GM18511 (cell line): ENCODE measurements at regions not wholly inside any gene's neighbourhood (a gene's known extent, or its start where the extent isn't known, plus 50 kb on each side); places are given as distances from the start of the nearest gene placed in this dataset.
"Not testable (repeated sequence)": the region's sequence is repeated elsewhere in the genome, so short reads cannot be mapped to it uniquely, and the experiment has no call there.

Experiments
- ATAC-seq: cut with Tn5 transposase; IDR thresholded peaks from one replicate; pipeline ENCODE4 v1.9.1; 2021; ENCODE audit warnings: mild to moderate bottlenecking, moderate library complexity; ENCODE audit not compliant: unreplicated experiment

DNA sequence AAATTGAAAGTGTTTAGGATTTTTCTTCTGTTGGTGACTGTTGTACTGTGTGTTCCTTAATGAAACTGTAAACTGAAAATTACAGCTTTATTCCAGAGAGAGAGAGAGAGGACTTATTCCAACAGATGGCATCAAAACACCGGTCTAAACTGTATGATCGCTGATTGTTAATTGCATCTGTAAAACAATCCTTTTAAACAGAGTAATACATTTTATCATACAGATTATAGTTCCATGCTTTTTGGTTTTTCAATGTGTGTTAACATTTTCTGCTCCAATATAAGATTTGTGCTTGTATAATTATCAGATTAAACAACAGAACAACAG lies 289.7 kb upstream of the DNAJC19 start:
- no peak for ATAC-seq

DNA sequence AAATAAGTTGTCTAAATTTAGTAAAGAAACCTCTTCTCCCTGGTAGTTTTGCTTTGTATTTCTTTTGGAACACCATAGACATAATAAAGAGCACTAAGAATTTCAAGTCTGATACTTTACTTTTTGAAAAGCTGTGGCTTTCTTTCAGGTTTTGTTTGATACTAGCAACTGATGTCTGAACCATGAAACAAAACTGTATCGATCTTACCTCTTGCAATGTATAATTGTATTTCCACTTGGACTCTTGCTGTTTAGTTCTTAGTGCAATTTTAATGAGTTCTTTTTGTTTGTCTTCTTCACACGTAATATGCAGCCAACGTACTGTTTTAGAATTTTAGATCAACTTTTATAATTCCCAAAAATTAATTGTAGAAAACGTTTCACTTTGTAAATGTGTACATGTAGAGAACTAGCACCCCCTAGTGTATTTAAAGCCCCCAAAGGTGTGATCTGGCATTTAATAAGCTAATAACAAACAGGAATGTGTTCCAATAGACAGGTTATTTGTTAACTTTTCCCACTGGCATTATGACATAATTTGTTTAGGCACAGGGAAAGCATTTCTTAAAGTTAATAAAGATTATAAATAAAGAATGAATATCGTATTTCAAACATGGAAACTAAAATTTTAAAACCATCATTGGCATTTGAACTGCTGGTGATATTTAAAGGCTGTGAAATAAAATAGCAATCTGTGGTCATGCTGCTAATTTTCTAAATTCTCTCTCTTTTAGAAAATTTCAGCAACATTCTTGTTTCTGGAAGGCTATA lies 289.1 kb upstream of the DNAJC19 start:
- ATAC-seq, result no peak

DNA sequence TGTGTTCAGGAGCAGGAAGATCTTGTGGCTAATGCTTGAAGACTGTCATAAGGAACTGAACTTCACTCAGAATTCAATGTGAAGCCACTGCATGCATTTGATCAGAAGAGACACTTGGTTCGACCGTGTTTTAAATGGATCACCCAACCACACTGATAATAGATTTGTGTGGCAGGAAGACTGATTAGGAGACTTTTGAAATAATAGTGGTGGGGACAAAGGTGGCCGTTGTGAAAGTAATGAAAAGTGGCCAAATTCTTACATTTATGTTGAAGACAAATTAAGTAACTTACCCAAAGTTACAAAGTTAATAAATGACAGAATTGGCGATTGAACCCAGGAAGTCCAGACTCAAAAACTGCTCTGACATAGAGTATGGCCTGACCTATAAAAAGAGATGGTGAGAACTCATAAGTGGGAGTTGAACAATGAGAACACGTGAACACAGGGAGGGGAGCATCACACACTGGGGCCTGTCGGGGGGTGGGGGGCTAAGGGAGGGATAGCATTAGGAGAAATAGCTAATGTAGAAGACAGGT lies 286.9 kb upstream of the DNAJC19 start:
- ATAC-seq, result no peak

DNA sequence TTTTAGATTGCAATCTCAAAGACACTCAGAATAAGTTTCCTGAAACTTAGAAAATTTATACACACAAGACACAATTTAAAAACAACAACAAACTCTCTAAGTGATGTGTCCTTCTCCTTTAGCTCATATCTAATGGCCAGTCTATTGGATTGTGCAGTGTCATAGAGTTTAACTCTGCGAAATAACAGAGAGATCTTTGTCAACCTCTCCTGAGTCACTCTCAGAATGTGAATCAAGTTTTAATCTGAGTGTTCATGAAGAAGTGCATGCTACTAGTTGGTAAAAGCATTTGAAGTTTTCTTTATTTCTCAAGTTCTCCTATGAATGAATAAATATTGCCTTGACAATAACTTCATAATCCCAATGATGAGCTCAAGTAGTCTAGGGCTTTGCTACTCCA lies 284.5 kb upstream of the DNAJC19 start:
- no peak for ATAC-seq

DNA sequence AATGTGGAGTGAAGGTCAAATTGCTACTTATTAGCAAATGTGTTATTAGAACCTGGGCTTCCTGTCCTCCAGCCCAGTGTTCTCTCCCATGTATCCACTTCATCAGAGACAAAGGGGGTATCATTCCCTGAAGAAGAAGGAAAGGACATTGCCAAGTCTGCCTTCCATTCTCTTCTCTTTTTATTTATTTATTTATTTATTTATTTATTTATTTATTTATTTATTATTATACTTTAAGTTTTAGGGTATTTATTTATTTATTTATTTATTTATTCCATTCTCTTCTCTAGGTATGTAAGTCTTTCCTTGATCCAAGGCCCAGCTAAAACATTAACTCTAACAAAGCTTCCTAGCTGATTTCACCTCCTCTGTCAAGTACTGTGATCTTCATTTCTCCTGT lies 277.8 kb upstream of the DNAJC19 start:
- no peak for ATAC-seq

DNA sequence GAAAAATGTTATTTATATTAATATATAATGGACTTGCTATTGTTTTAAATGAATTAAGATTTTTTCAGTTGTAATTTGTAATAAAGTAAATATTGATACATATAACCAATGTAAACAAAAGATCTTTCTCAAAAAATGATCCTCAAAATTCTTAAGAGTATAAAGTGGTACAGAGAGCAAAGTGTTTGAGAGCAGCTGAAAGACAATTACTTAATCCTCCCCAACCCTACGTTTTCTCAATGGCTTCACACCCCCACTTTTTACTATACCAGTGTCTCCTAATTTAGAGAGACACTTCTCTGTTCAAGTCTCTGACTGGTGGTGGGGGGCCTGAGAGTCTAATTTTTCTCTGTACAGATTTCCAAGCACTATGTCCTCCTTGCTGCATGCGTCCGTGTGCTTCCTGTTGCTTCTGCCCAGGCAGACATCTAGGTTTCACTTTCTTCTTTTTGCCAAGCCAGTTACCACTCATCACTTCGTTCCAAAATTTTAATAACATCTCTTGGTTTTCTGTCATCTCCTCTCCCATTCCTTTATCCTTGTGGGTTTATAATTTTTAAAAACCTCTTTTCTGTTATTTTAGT lies 276.3 kb upstream of the DNAJC19 start:
- ATAC-seq, result peak; percentile 95

DNA sequence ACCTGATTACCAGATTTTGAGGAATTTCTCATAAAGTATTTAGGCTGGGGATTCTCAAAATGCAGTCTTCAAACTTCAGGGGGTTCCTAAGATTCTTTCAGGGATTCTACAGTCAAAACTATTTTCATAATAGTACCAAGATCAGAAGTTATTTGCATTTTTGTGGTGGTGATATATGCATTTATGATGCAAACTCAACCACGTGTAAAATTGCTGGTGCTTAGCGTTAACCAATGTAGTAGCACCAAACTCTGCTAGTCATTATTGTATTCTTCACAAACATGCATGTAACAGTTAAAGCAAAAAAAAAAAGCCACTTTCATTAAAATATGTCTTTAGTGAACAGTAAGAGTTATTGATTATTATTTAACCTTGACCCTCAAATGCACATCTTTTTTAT lies 274.9 kb upstream of the DNAJC19 start:
- ATAC-seq, result no peak

DNA sequence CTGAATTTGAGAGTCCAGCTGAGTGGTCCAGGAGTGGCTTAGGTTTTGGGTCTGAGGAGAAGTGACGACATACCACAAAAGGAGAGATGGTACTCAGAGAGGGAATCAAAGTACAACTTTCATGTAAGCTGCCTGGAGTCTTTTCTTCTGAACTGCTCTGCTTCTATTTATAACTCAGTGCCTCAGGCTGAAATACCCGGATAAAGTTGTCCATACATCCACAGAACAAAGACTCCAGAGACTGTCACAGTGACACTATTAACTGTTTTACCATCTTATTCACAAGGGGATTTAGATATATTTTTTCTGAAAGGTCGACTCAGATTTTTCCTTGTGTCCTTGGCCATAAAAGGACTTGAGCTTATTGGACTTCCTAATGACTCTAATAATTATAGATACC lies 264.3 kb upstream of the DNAJC19 start:
- no peak for ATAC-seq

DNA sequence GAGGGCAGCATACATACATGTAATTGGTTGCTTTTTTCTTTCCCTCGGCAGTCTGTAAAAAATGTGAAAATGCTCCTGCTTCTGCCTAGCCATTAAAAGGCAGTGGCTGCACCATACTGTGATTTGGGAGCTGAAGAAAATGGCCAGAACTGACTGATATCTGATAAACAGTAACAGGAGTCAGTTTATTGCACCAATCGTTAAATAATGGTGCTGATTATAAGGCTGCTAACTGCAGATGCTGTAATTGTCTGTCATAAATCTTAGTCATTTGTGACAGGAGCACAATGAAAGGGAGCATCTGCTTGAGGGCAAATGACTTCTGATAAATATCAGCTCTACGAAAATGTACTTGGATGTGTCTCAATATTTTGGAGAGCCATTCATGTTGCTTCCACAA lies 263.1 kb upstream of the DNAJC19 start:
- no peak for ATAC-seq

DNA sequence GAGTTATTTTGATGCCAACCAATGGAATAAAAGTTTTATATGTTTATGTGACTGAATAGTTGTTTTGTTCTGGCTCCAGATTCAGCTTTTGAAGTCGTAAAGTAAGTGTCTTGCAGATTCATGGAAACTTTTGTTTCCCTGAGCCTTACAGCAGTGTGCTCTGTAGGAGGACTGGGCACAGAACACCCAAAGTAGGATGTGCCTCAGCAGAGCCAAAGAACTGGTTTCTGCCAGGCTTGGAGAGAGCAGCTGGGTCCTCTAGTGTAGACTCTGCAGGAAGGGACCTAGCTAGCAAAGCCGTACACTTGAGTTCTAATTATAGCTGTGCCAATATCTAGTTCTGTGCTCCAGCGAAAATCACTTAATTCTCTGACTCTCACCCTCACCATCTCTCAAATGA lies 261.2 kb upstream of the DNAJC19 start:
- ATAC-seq, result no peak

DNA sequence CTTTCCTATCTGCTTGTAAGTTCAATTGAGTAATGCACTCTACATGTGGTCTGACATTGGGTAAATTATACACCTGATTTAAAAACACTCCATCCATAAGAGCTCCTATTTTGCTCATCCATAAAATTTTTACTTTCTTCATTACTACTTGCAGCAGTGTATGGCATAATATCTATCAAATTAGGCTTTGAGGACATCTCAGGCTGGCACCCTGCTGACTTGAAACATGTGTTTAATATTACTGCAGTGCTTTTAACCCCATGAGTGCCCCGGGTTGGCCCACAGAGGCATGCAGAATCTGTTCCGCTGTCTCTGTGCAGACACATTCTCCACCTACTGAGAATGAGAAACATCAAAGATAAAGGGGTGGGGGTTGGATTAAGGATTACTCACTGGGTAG lies 249.9 kb upstream of the DNAJC19 start:
- ATAC-seq, result no peak

DNA sequence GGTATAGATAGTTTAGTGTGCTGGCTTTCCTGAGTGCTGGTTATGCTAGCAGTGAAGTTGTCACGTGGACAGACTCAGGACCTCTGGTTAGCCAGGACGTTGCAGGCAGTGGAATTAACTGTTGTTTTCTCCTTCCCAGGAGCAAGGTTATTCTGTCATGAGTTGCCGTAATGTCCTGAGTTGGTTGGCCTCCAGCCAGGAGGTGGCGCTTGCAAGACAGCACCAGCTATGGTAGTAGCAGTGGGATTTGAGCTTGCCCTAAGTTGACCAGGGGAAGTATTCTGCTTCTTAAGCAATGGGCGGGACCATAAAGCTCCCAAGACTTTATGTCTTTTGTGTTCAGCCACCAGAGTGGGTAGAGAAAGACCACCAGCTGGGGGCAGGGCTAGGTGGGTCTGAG lies 240.7 kb upstream of the DNAJC19 start:
- no peak for ATAC-seq

DNA sequence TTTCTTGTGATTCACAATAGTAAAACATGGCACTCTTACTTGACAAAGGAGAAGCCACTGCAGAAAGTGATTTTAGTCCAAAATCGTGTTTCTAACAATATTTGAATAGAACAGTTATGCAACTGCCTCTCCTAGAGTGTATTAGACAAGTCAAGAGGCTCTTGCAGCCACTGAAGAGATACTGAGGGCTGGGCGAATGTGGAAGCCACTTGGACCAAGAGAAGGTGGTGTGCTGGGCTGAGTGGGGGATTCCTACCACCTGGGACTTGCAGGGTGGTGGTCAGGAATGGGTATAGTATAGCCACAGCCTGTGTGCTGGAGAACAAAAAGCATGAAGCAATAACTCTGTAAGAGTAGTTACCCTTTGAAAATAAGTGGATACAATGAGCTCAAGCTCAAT lies 223.8 kb upstream of the DNAJC19 start:
- no peak for ATAC-seq

DNA sequence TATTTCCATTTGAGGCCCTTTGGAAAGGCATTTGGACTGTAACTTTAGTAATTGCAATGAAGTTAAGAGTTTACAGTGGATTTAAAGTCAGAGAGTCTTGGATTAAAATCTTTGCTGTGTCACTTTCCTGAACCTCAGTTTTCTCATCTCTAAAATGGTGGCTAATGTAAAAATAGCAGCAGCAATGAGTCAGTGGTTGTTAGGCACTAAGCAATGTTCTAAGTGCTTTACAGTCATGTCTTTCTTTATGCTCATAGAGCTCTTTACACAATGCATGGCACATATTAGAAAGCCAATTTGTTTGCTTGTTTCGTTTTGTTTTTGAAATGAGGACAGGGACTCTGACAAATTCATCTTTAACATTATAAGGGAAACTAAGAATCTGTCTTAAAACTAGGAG lies 222.7 kb upstream of the DNAJC19 start:
- ATAC-seq, result no peak

DNA sequence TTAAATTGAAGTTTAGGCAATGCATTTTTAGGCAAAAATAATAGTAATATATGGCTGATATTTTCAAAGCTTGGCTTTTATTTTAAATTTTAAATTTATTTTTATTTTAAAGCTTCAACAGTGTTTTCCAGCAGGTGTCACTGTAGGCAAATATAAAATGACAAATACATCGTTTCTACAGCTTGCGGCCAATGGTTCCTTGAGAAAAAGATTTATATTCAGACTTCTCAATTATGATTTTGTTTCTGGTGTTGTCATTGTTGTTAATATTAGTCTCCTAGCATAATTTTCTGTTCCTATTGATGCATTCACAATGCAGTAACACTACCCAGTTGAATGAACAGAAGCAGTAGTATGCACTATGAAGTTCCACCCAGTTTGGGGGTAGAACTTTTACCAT lies 220.7 kb upstream of the DNAJC19 start:
- ATAC-seq, result no peak

DNA sequence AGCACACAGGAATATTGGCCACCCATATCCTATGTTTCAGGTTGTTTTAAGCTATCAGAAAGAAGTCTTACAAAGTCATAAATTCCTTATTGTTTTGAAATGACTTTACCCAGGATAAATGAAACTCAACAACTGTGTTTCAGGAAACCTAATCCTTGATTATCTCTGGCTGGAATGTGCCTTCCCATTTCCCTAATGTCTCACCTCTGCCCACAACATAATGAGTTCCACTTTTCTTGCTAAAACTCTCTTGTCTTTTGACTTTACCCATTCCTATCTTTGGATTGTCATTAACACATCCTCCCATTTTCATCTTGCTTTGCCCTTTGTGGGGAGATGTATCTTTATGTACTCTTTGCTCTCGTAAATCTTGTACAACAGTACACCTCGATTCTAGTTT lies 200.0 kb upstream of the DNAJC19 start:
- no peak for ATAC-seq

DNA sequence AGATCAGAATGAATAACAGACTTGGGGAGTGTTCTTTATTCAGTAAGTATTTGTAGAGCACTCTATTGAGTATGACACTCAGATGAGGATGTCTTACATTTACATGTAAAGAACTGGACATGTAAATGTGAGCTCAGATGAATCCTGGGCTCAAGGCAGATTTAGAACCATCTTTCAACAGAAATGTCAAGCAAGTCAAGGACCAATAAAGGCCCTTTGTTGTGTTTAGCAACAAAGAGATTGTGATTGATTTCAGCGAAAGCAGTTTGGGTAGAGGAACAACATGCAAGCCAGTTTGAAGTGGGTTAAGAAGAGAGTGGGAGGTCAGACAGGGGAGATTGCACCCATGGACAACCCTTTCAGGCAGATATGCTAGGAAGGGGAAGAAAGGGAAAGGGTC lies 194.2 kb upstream of the DNAJC19 start:
- no peak for ATAC-seq

DNA sequence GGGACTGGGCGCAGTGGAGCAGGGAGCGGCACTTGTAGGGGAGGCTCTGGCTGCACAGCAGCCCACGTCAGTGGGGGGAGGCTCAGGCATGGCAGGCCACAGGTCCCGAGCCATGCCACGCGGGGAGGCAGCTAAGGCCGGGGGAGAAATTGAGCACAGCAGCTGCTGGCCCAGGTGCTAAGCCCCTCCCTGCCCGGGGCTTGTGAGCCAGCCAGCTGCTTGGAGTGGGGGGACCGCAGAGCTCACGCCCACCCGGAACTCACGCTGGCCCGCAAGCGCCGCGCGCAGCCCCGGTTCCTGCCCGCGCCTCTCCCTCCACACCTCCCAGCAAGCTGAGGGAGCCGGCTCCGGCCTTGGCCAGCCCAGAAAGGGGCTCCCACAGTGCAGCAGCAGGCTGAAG lies 193.5 kb upstream of the DNAJC19 start:
- ATAC-seq, result not testable (repeated sequence)

DNA sequence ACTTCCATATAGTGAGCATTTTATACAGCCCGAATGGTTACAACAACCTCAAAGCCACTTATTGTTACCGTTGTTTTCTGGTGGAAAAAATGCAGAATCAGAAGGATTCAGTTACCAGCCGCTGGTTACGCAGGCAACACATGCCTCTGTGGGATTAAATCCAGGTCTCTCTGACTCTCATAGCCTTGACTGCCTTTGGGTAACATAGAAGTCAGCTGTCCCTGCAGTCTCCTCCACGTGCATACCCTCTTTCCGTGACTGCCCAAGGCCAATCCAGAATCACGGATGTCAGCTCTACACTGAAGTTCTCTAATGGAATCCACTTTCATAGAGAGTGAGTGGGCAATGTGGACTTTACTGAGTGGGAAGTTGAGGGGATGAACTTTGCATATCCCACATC lies 189.5 kb upstream of the DNAJC19 start:
- no peak for ATAC-seq

DNA sequence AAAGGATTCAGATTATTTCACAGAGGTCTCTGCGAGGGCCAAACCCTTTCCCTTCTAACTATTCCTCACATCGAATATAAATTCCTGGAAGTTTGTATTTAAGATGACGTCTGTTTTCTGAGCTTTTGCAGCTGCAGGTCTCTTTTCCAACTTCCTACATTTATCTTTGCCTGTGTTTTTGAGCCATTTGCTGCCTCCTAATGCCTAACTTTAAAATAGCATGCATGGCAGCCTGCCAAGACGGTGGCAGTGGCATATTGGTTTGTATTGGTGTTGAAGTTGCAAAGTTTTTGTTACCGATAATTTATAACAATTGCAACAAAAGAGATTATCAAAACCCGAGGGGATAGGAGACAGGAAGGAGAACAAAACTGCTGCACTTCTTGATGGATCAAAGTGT lies 187.1 kb upstream of the DNAJC19 start:
- ATAC-seq, result peak; percentile 77

DNA sequence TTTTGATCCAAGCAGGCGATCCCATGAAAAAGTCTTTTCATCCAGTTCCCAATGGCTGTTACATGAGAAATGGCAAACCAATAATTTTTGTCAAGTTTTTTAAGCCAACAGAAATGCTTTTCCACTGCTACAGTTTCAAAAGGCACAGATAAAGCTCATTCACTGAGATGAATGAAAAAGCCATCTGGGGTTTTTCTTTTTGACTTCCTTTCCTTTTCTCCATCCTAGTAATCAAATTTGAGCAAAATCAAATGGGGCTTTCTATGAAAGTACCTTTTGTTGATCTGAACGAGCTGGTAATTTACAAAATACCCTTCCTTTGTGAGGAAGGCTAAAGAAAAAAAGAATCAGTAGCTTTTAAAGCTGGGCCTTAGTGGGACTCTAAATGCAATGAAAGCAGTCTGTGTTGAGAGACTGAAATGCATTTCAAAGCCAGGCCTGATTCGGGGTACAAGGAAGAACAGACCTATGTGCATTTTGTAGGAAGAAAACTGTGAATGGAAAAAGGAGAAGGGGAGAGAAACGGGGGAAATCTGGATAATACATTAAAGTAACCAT lies 185.2 kb upstream of the DNAJC19 start:
- no peak for ATAC-seq

DNA sequence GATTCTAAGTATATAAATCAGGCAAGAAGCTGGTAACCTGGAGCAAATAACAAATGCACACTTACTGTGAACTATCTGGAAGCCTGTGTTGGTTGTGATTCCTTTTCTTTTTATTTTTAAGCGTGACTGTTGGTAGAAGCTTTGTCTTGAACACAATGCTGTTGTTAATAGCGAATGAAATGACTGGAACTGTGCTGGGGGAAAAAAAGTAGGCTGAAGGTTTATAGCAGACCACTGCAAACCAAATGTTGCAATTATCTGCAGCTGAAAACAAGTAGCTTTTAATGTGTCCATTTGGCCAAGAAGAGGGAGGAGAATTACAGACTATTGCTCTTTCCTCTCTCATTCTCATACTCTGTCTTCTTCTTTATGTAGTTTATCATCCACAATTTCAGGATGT lies 184.5 kb upstream of the DNAJC19 start:
- no peak for ATAC-seq

DNA sequence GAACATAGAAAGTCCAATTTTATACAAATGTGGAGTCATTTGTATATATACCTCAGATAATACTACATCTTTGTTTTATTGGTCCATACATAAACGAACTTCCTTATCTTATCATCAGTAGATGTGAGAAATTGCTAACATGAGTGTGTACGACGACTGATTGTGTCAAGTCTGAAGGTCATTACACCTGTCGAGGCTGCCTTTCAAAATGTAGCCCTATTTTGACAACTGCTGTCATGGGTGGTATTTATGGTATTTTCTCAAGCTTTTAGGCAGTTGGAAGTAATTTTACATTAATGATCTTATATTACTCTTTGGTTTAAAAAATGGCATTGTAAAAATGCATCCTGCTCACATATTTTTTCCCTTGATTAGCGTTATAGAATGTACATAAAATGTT lies 183.7 kb upstream of the DNAJC19 start:
- no peak for ATAC-seq
